BE2C (cell line): ENCODE measurements at regions not wholly inside any gene's neighbourhood (a gene's known extent, or its start where the extent isn't known, plus 50 kb on each side); places are given as distances from the start of the nearest gene placed in this dataset.

Experiments
- DNase-seq: peaks from one replicate; pipeline ENCODE4 v3.0.0-alpha.2; 2020
- H3K27me3 ChIP-seq: fragments of 250-450 bp; sonication (Bioruptor Pico); 2 replicates; pipeline ENCODE4 v1.5.1; 2020; ENCODE audit warnings: mild to moderate bottlenecking
- H3K36me3 ChIP-seq: fragments of 250-450 bp; sonication (Bioruptor Pico); 2 replicates; pipeline ENCODE4 v1.5.1; 2020; ENCODE audit warnings: mild to moderate bottlenecking
- H3K4me1 ChIP-seq: fragments of 250-450 bp; sonication (Bioruptor Pico); 2 replicates; pipeline ENCODE4 v1.5.1; 2020
- H3K4me3 ChIP-seq: 2 replicates; pipeline ENCODE4 v1.5.1; 2011; ENCODE audit warnings: low read depth, low read length
- H3K9me3 ChIP-seq: fragments of 250-450 bp; sonication (Bioruptor Pico); 2 replicates; pipeline ENCODE4 v1.5.1; 2020
- CTCF ChIP-seq: IDR thresholded peaks from 2 replicates; pipeline ENCODE4 v1.5.1; 2012; ENCODE audit warnings: mild to moderate bottlenecking, low read depth, low read length

GRCh38 chr1:36595349-36595748 lies 112.6 kb upstream of the CSF3R start:
- Histone ChIP-seq H3K4me1 (no peaks in the 10 kb centered on the region), H3K4me3 (no peak overlapping the region), H3K36me3 (no peaks in the 10 kb centered on the region), H3K9me3 (no peaks in the 10 kb centered on the region), H3K27me3 (no peaks in the 10 kb centered on the region)
- no peak for DNase-seq
- TF ChIP-seq CTCF = no peak

- Histone ChIP-seq H3K4me3 (no peak overlapping the region), H3K9me3 (no peaks in the 10 kb centered on the region), H3K27me3 (no peaks in the 10 kb centered on the region), H3K36me3 (no peaks in the 10 kb centered on the region), H3K4me1 (no peaks in the 10 kb centered on the region)
- no peak for TF ChIP-seq CTCF
- DNase-seq = no peak
These were observed 111.3 kb upstream of the CSF3R start for GRCh38 chr1:36594023-36594422.

GRCh38 chr1:36591278-36591677 lies 108.6 kb upstream of the CSF3R start:
- Histone ChIP-seq H3K27me3 (no peaks in the 10 kb centered on the region), H3K4me1 (no peaks in the 10 kb centered on the region), H3K36me3 (no peaks in the 10 kb centered on the region), H3K9me3 (no peaks in the 10 kb centered on the region), H3K4me3 (no peak overlapping the region)
- no peak for TF ChIP-seq CTCF
- DNase-seq = no peak

GRCh38 chr1:36590771-36591170 lies 108.1 kb upstream of the CSF3R start:
- no peaks in the 10 kb centered on the region for H3K9me3 ChIP-seq
- H3K4me1 ChIP-seq = no peaks in the 10 kb centered on the region
- no peaks in the 10 kb centered on the region for H3K27me3 ChIP-seq
- no peaks in the 10 kb centered on the region for H3K36me3 ChIP-seq
- no peak for TF ChIP-seq CTCF
- no peak overlapping the region for H3K4me3 ChIP-seq
- DNase-seq = no peak

GRCh38 chr1:36590264-36590663 lies 107.6 kb upstream of the CSF3R start:
- H3K9me3 ChIP-seq = no peaks in the 10 kb centered on the region
- no peak overlapping the region for H3K4me3 ChIP-seq
- no peak for TF ChIP-seq CTCF
- H3K27me3 ChIP-seq = no peaks in the 10 kb centered on the region
- DNase-seq = no peak
- no peaks in the 10 kb centered on the region for H3K4me1 ChIP-seq
- H3K36me3 ChIP-seq = no peaks in the 10 kb centered on the region

GRCh38 chr1:36588972-36589371 lies 106.3 kb upstream of the CSF3R start:
- Histone ChIP-seq H3K4me3 (no peak overlapping the region), H3K9me3 (no peaks in the 10 kb centered on the region), H3K4me1 (no peaks in the 10 kb centered on the region), H3K27me3 (no peaks in the 10 kb centered on the region), H3K36me3 (no peaks in the 10 kb centered on the region)
- TF ChIP-seq CTCF = no peak
- DNase-seq = no peak
